Activated CD8-positive, alpha-beta memory T cell treated with anti-CD3 and anti-CD28 coated beads, Interleukin-2, amount 50 U/mL, for 24 hours (primary cell): ENCODE measurements at regions not wholly inside any gene's neighbourhood (a gene's known extent, or its start where the extent isn't known, plus 50 kb on each side); places are given as distances from the start of the nearest gene placed in this dataset.
"Not testable (repeated sequence)": the region's sequence is repeated elsewhere in the genome, so short reads cannot be mapped to it uniquely, and the experiment has no call there.

Experiments used
- DNase-seq: peaks from one replicate; pipeline ENCODE4 v3.0.0-alpha.2; 2020; ENCODE audit errors: extremely low read depth

- DNase-seq, result no peak
These were observed 501.3 kb upstream of the RORB start for GRCh38 chr9:73995836-73996235.

GRCh38 chr9:73996844-73997243 lies 500.3 kb upstream of the RORB start:
- no peak for DNase-seq

- no peak for DNase-seq
These were observed 495.8 kb upstream of the RORB start for GRCh38 chr9:74001382-74001781.

- no peak for DNase-seq
These were observed 490.2 kb upstream of the RORB start for GRCh38 chr9:74006935-74007334.

GRCh38 chr9:74007833-74008232 lies 489.3 kb upstream of the RORB start:
- no peak for DNase-seq

- no peak for DNase-seq
These were observed 481.1 kb upstream of the RORB start for GRCh38 chr9:74016004-74016403.

GRCh38 chr9:74025402-74025925 lies 471.7 kb upstream of the RORB start:
- no peak for DNase-seq

GRCh38 chr9:74032421-74032820 lies 464.7 kb upstream of the RORB start:
- DNase-seq, result no peak

GRCh38 chr9:74035786-74036185 lies 461.3 kb upstream of the RORB start:
- DNase-seq, result no peak

GRCh38 chr9:74036549-74037231 lies 460.4 kb upstream of the RORB start:
- DNase-seq, result no peak

- no peak for DNase-seq
These were observed 459.9 kb upstream of the RORB start for GRCh38 chr9:74037274-74037673.

GRCh38 chr9:74041588-74041987 lies 455.5 kb upstream of the RORB start:
- no peak for DNase-seq

- DNase-seq, result no peak
These were observed 452.3 kb upstream of the RORB start for GRCh38 chr9:74044844-74045243.

GRCh38 chr9:74056023-74056422 lies 441.1 kb upstream of the RORB start:
- no peak for DNase-seq

GRCh38 chr9:74057051-74057450 lies 440.1 kb upstream of the RORB start:
- not testable (repeated sequence) for DNase-seq

- DNase-seq, result no peak
These were observed 432.4 kb upstream of the RORB start for GRCh38 chr9:74064702-74065101.

- no peak for DNase-seq
These were observed 431.0 kb upstream of the RORB start for GRCh38 chr9:74066128-74066527.

GRCh38 chr9:74066605-74067004 lies 430.5 kb upstream of the RORB start:
- no peak for DNase-seq

GRCh38 chr9:74071502-74071901 lies 425.6 kb upstream of the RORB start:
- no peak for DNase-seq

- DNase-seq, result no peak
These were observed 423.2 kb upstream of the RORB start for GRCh38 chr9:74073897-74074296.

- no peak for DNase-seq
These were observed 418.5 kb upstream of the RORB start for GRCh38 chr9:74078647-74079046.

GRCh38 chr9:74080652-74081051 lies 416.5 kb upstream of the RORB start:
- not testable (repeated sequence) for DNase-seq

- DNase-seq, result no peak
These were observed 413.3 kb upstream of the RORB start for GRCh38 chr9:74083681-74084433.
